HG03025 (cell line): ENCODE measurements at regions not wholly inside any gene's neighbourhood (a gene's known extent, or its start where the extent isn't known, plus 50 kb on each side); places are given as distances from the start of the nearest gene placed in this dataset.
"Not testable (repeated sequence)": the region's sequence is repeated elsewhere in the genome, so short reads cannot be mapped to it uniquely, and the experiment has no call there.

Experiments used
- ATAC-seq: cut with Tn5 transposase; IDR thresholded peaks from one replicate; pipeline ENCODE4 v1.9.1; 2021; ENCODE audit warnings: mild to moderate bottlenecking, moderate library complexity; ENCODE audit not compliant: unreplicated experiment, low FRiP score

DNA sequence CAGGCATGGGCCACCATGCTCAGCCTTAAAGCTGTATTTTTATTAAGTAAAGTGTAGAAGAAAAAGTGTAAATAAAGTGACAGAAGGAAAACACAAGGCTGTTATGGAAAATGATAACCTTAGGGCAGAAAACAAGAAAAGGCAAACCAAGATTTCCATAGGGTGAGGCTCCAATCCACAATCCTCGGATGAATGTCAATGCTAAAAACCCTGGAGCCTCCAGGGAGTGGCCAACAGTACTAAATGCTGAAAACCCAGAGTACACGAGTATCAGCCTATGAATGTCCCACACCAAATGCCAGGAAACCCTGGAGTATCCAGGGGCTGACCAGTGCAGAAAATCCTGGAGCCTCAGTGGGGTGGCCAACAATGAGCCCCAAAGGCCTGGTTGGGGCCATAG is 292.6 kb downstream of the RPIA start:
- ATAC-seq = not testable (repeated sequence)

- not testable (repeated sequence) for ATAC-seq
Observed at GRCh38 chr2:88986721-88987330, 295.4 kb downstream of the RPIA start.

DNA sequence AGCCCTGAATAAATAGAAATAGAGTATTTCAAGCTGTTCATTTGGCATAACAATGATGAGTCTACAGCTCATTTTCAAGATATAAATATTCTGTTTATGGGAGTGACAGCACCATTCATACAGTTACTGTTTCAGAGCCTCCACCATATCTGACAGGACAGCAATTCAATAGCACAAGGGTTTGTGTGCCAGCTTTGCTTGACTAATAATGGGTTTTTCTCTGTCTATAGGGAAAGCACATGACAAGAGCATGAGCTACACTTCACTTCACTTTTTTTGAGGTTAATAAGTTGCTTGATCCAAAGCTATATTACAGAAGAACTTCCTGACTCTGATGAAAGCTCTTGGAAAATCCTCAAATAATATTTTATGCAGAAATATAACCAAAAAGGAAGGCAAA is 297.1 kb downstream of the RPIA start:
- ATAC-seq = not testable (repeated sequence)

DNA sequence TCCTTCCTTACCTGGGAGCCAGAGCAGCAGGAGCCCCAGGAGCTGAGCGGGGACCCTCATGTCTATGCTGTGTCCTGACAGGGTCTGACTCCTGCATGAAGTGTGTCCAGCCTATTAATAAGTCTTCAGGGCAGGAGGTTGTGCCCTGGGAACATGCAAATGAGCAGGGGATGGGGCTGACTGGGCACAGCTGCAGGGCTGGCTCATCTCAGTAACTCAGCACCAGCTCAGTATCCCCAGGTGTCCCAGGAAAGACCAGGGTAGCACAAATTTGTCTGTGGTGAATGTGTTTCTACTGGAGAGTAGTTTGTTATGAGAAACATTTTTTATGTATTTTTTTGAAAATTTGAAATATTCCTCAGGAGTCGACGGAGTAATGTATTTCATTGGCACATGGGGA is 301.3 kb downstream of the RPIA start:
- not testable (repeated sequence) for ATAC-seq

DNA sequence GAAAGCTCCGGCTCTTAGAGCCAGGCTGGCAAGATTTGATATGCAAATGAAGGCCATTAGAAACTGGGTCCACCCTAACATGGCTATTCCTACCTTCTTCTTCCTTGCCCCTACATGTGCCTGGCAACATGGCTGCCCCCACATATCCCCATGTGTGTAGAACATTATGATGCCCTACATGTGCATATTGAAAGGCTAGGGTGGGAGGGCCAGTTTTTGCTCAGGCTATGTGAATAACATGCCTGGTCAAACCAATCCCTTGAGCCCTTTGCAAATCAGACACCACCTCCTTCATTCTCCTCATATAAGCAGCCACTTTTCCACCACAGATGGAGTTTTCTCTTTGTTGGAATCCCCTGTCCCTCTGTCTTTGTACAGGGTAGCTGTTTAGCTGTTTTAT is 303.4 kb downstream of the RPIA start:
- not testable (repeated sequence) for ATAC-seq

GRCh38 chr2:88996588-88996987 is 305.1 kb downstream of the RPIA start:
- not testable (repeated sequence) for ATAC-seq

DNA sequence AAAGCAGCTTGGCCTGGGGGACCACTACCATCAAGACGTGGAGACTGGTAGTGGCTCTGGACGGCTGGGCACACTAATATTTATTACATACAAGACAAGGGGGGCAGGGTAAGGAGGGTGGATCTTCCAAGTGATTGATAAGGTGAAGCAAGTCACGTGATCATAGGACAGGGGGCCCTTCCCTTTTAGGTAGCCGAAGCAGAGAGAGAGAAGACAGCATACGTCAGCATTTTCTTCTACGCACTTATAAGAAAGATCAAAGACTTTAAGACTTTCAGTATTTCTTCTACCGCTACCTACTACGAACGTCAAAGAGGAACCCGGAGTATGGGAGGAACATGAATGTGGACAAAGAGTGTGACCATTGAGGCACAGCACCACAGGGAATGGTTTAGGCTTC is 307.9 kb downstream of the RPIA start:
- ATAC-seq = no peak

- ATAC-seq = no peak
Observed at GRCh38 chr2:89000235-89000634, 308.8 kb downstream of the RPIA start.

- ATAC-seq = not testable (repeated sequence)
Observed at GRCh38 chr2:89004238-89004637, 312.8 kb downstream of the RPIA start.

- not testable (repeated sequence) for ATAC-seq
Observed at GRCh38 chr2:89020566-89020965, 329.1 kb downstream of the RPIA start.

GRCh38 chr2:89026296-89026695 is 334.8 kb downstream of the RPIA start:
- not testable (repeated sequence) for ATAC-seq

DNA sequence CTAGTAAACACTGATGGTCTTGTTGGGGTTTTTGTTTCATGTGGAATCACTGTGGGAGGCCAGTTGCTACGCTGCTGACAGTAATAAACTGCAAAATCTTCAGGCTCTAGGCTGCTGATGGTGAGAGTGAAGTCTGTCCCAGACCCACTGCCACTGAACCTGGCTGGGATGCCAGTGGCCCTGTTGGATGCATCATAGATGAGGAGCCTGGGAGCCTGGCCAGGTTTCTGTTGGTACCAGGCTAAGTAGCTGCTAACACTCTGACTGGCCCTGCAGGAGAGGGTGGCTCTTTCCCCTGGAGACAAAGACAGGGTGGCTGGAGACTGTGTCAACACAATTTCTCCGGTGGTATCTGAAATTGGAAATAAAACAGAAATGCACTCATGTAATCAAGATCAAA is 335.6 kb downstream of the RPIA start:
- not testable (repeated sequence) for ATAC-seq

DNA sequence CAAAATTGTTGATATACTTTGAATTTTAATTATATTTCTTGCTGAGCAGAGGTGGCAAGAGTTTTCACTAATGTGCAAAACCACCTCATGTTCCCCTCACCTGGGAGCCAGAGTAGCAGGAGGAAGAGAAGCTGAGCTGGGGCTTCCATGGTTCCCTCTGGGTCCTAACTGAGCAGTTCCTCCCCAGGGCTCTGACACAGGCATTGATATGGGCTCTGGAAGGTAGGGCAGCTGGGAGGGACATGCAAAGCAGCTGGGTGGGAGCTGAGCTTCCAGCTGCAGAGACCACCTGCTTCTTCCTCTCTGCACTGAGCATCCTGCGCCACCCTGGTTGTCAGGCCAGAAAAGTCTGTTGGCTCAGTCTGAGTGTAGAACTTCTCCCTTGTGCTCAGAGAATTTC is 336.1 kb downstream of the RPIA start:
- not testable (repeated sequence) for ATAC-seq

DNA sequence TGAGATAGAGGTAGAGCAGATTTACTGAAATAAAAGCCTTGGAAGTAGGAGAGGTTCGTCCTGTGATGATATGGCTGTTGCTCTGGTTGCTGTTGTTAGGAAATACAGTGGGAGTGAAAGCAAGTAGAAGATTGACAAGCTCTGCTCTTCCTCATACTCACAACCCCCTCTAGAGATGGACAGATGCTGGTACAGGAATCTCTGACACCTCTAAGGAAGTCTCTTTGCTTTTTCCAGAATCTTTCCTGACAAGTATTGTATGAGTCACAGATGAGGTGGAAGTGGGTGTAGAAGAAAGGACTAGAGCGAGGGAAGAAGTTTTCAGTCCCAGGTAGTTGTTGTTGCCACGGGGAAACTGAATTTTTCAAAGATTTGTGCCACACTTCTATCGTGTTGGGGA is 337.8 kb downstream of the RPIA start:
- ATAC-seq = not testable (repeated sequence)

- ATAC-seq = not testable (repeated sequence)
Observed at GRCh38 chr2:89048138-89049066, 356.9 kb downstream of the RPIA start.

GRCh38 chr2:89058616-89059015 is 367.1 kb downstream of the RPIA start:
- not testable (repeated sequence) for ATAC-seq

- not testable (repeated sequence) for ATAC-seq
Observed at GRCh38 chr2:89061174-89061573, 369.7 kb downstream of the RPIA start.

GRCh38 chr2:89076771-89077170 is 385.3 kb downstream of the RPIA start:
- not testable (repeated sequence) for ATAC-seq

- not testable (repeated sequence) for ATAC-seq
Observed at GRCh38 chr2:89092911-89093310, 401.4 kb downstream of the RPIA start.

DNA sequence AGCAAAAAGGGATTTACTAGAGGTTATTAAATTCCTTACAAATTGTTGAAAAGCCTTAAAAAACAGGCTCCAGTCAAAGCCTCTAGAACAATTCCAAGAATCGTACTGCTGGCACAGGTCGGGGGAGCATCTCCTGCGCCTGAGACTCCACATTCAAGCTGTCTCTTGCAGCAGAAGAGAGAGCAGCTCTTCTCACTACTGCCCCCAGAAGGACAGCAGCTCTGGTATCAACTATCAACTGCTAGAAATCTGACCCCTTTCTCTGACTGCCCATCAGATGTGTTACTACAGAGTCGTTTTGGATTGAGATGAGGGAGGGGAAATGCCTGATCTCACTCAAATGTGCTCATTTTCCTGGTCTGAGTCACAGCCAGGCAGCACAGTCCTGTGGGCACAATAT is 403.6 kb downstream of the RPIA start:
- not testable (repeated sequence) for ATAC-seq

GRCh38 chr2:89102587-89102986 is 411.1 kb downstream of the RPIA start:
- not testable (repeated sequence) for ATAC-seq
